Type B pancreatic cell (in vitro differentiated cells): ENCODE measurements at regions not wholly inside any gene's neighbourhood (a gene's known extent, or its start where the extent isn't known, plus 50 kb on each side); places are given as distances from the start of the nearest gene placed in this dataset.

Experiments
- DNase-seq: peaks from one replicate; pipeline ENCODE4 v3.0.0; 2021; ENCODE audit warnings: mixed read lengths; ENCODE audit not compliant: unreplicated experiment; ENCODE audit errors: extremely low spot score
- H3K27ac Mint-ChIP-seq: 2 replicates; pipeline ENCODE4 v1.8.0; 2021; ENCODE audit warnings: mild to moderate bottlenecking, mixed read lengths
- H3K27me3 Mint-ChIP-seq: 2 replicates; pipeline ENCODE4 v1.8.0; 2021; ENCODE audit warnings: mixed read lengths
- H3K36me3 Mint-ChIP-seq: 2 replicates; pipeline ENCODE4 v1.8.0; 2021; ENCODE audit warnings: mixed read lengths
- H3K4me1 Mint-ChIP-seq: one replicate; pipeline ENCODE4 v1.8.0; 2021; ENCODE audit warnings: mixed read lengths; ENCODE audit not compliant: unreplicated experiment
- H3K4me3 Mint-ChIP-seq: 2 replicates; pipeline ENCODE4 v1.8.0; 2021; ENCODE audit warnings: mild to moderate bottlenecking, mixed read lengths
- H3K9me3 Mint-ChIP-seq: 2 replicates; pipeline ENCODE4 v1.8.0; 2021; ENCODE audit warnings: mixed read lengths
- CTCF ChIP-seq: fragments of 200-600 bp; sonication (generic); conservative IDR thresholded peaks from 2 replicates; pipeline ENCODE4 v1.5.0; 2021; ENCODE audit warnings: antibody characterized with exemption, mild to moderate bottlenecking

GRCh38 chr2:53543083-53543482, 224.5 kb upstream of the CHAC2 start:
- H3K4me3 Mint-ChIP-seq = no peak overlapping the region
- no peaks in the 10 kb centered on the region for H3K4me1 Mint-ChIP-seq
- peaks cover 19% of the 10 kb centered on the region for H3K9me3 Mint-ChIP-seq
- no peak for TF ChIP-seq CTCF
- no peak for DNase-seq
- H3K27ac Mint-ChIP-seq = no peak overlapping the region
- H3K27me3 Mint-ChIP-seq = no peaks in the 10 kb centered on the region
- no peaks in the 10 kb centered on the region for H3K36me3 Mint-ChIP-seq

GRCh38 chr2:53536583-53537361, 230.8 kb upstream of the CHAC2 start:
- Mint-ChIP-seq H3K9me3 (peaks cover 14% of the 10 kb centered on the region), H3K4me3 (no peak overlapping the region), H3K36me3 (no peaks in the 10 kb centered on the region), H3K27me3 (no peaks in the 10 kb centered on the region), H3K27ac (no peak overlapping the region), H3K4me1 (no peaks in the 10 kb centered on the region)
- DNase-seq = no peak
- TF ChIP-seq CTCF = no peak

- no peak overlapping the region for H3K27ac Mint-ChIP-seq
- no peaks in the 10 kb centered on the region for H3K4me1 Mint-ChIP-seq
- H3K27me3 Mint-ChIP-seq = no peaks in the 10 kb centered on the region
- no peaks in the 10 kb centered on the region for H3K36me3 Mint-ChIP-seq
- H3K9me3 Mint-ChIP-seq = peaks cover 7% of the 10 kb centered on the region
- TF ChIP-seq CTCF = no peak
- no peak for DNase-seq
- H3K4me3 Mint-ChIP-seq = no peak overlapping the region
Observed at GRCh38 chr2:53535234-53535840, 232.3 kb upstream of the CHAC2 start.

GRCh38 chr2:53530126-53530525, 237.5 kb upstream of the CHAC2 start:
- no peak overlapping the region for H3K4me3 Mint-ChIP-seq
- no peaks in the 10 kb centered on the region for H3K27me3 Mint-ChIP-seq

GRCh38 chr2:53527056-53527455, 240.5 kb upstream of the CHAC2 start:
- Mint-ChIP-seq H3K4me3 (no peak overlapping the region), H3K4me1 (no peaks in the 10 kb centered on the region), H3K27ac (no peak overlapping the region), H3K27me3 (no peaks in the 10 kb centered on the region), H3K36me3 (no peaks in the 10 kb centered on the region), H3K9me3 (no peaks in the 10 kb centered on the region)
- no peak for TF ChIP-seq CTCF
- DNase-seq = no peak

More at GRCh38 chr2:53530126-53530525, 237.5 kb upstream of the CHAC2 start:
- DNase-seq = no peak
- TF ChIP-seq CTCF = no peak
- Mint-ChIP-seq H3K4me1 (no peaks in the 10 kb centered on the region), H3K27ac (no peak overlapping the region), H3K9me3 (no peaks in the 10 kb centered on the region), H3K36me3 (no peaks in the 10 kb centered on the region)
